A549 (cell line): ENCODE measurements at regions not wholly inside any gene's neighbourhood (a gene's known extent, or its start where the extent isn't known, plus 50 kb on each side); places are given as distances from the start of the nearest gene placed in this dataset.

Experiments
- CTCF ChIP-seq: fragments of >200 bp; sonication (Bioruptor Twin); formaldehyde crosslinking; IDR thresholded peaks from 3 replicates; pipeline ENCODE4 v1.5.1; 2016
- POLR2A ChIP-seq: IDR thresholded peaks from 2 replicates; pipeline ENCODE4 v1.6.1; 2012; ENCODE audit warnings: mild to moderate bottlenecking, low read length
- TF ChIP-seq, protein P1 (sequence below): fragments of 150-350 bp; IDR thresholded peaks from 2 replicates; pipeline ENCODE4 v1.6.1; 2014; ENCODE audit warnings: low read depth, mild to moderate bottlenecking, low read length

DNA sequence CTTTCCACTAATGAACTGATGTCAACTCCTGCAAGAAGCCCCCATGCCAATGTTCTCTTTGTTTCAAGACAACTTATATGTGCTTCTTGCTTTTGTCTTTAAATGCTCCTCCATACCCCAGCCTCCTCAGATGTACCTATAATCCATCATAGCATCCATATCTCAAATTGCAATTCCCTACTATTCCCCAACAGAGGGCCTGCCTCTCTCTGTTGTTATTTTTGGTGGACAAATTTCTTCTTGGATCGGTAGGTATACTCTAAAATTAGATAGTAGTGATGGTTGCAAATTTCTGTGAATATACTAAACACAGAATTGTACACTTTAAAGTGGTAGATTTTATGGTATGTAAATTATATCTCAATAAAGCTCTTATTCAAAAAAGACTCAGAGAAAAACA, 820.1 kb downstream of the METTL4 start:
- TF ChIP-seq CTCF (no peak), POLR2A (no peak)
- TF ChIP-seq, protein P1, sequence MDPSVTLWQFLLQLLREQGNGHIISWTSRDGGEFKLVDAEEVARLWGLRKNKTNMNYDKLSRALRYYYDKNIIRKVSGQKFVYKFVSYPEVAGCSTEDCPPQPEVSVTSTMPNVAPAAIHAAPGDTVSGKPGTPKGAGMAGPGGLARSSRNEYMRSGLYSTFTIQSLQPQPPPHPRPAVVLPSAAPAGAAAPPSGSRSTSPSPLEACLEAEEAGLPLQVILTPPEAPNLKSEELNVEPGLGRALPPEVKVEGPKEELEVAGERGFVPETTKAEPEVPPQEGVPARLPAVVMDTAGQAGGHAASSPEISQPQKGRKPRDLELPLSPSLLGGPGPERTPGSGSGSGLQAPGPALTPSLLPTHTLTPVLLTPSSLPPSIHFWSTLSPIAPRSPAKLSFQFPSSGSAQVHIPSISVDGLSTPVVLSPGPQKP = no peak
